NK-92 (cell line): ENCODE measurements at regions not wholly inside any gene's neighbourhood (a gene's known extent, or its start where the extent isn't known, plus 50 kb on each side); places are given as distances from the start of the nearest gene placed in this dataset.
"Not testable (repeated sequence)": the region's sequence is repeated elsewhere in the genome, so short reads cannot be mapped to it uniquely, and the experiment has no call there.

ENCODE experiments used
- DNase-seq: peaks from one replicate; lab custom pipeline; 2025; ENCODE audit not compliant: unreplicated experiment; lab: John Stamatoyannopoulos, UW

GRCh38 chrX:95956745-95957144 is 727.9 kb upstream of the DIAPH2 start:
- DNase-seq, result no peak

- not testable (repeated sequence) for DNase-seq
Observed at GRCh38 chrX:95973456-95974095, 711.1 kb upstream of the DIAPH2 start.

- no peak for DNase-seq
Observed at GRCh38 chrX:95974096-95974470, 710.6 kb upstream of the DIAPH2 start.

- DNase-seq, result no peak
Observed at GRCh38 chrX:95974890-95975289, 709.8 kb upstream of the DIAPH2 start.

- no peak for DNase-seq
Observed at GRCh38 chrX:95995583-95995982, 689.1 kb upstream of the DIAPH2 start.

GRCh38 chrX:95996294-95996693 is 688.3 kb upstream of the DIAPH2 start:
- no peak for DNase-seq

GRCh38 chrX:96002431-96002830 is 682.2 kb upstream of the DIAPH2 start:
- no peak for DNase-seq

- no peak for DNase-seq
Observed at GRCh38 chrX:96004386-96004785, 680.3 kb upstream of the DIAPH2 start.

GRCh38 chrX:96006281-96006680 is 678.4 kb upstream of the DIAPH2 start:
- no peak for DNase-seq

GRCh38 chrX:96027407-96027806 is 657.2 kb upstream of the DIAPH2 start:
- no peak for DNase-seq

- no peak for DNase-seq
Observed at GRCh38 chrX:96052078-96052477, 632.6 kb upstream of the DIAPH2 start.

GRCh38 chrX:96081891-96082290 is 602.8 kb upstream of the DIAPH2 start:
- no peak for DNase-seq

- no peak for DNase-seq
Observed at GRCh38 chrX:96094616-96095015, 590.0 kb upstream of the DIAPH2 start.

- no peak for DNase-seq
Observed at GRCh38 chrX:96098471-96098870, 586.2 kb upstream of the DIAPH2 start.

GRCh38 chrX:96102997-96103396 is 581.6 kb upstream of the DIAPH2 start:
- no peak for DNase-seq

GRCh38 chrX:96112689-96113088 is 572.0 kb upstream of the DIAPH2 start:
- no peak for DNase-seq

- DNase-seq, result no peak
Observed at GRCh38 chrX:96126182-96126581, 558.5 kb upstream of the DIAPH2 start.

- not testable (repeated sequence) for DNase-seq
Observed at GRCh38 chrX:96128058-96128457, 556.6 kb upstream of the DIAPH2 start.

GRCh38 chrX:96140796-96141195 is 543.8 kb upstream of the DIAPH2 start:
- DNase-seq, result no peak

- no peak for DNase-seq
Observed at GRCh38 chrX:96147681-96148080, 537.0 kb upstream of the DIAPH2 start.

- DNase-seq, result no peak
Observed at GRCh38 chrX:96170626-96171025, 514.0 kb upstream of the DIAPH2 start.

- DNase-seq, result no peak
Observed at GRCh38 chrX:96176921-96177320, 507.7 kb upstream of the DIAPH2 start.

- no peak for DNase-seq
Observed at GRCh38 chrX:96181605-96182004, 503.0 kb upstream of the DIAPH2 start.
